ENCODE measurements at regions not wholly inside any gene's neighbourhood (a gene's known extent, or its start where the extent isn't known, plus 50 kb on each side); places are given as distances from the start of the nearest gene placed in this dataset.
"Not testable (repeated sequence)": the region's sequence is repeated elsewhere in the genome, so short reads cannot be mapped to it uniquely, and the experiment has no call there.

- no peak overlapping the region for H3K27ac ChIP-seq
- POLR2A ChIA-PET (ENCODE audit: low non-redundant PET), result no interaction called here
- TF ChIP-seq CTCF (conservative IDR thresholded peaks at IDR 0.05; ENCODE audit: low read depth), result no peak
- no peak for DNase-seq (ENCODE audit: low spot score)
- CTCF ChIA-PET, result interaction anchor here (0.7 kb wide), 1 partner anchor 364 kb away, joined by 3 read pairs; no protein-coding TSS in a partner anchor
These were observed 285.6 kb downstream of the RASEF start for GRCh38 chr9:82777366-82777765.

- DNase-seq (ENCODE audit: low spot score); POLR2A ChIA-PET (ENCODE audit: low non-redundant PET); H3K27ac ChIP-seq; CTCF ChIA-PET: not testable (repeated sequence)
These were observed 284.0 kb downstream of the RASEF start for GRCh38 chr9:82778923-82779322.

GRCh38 chr9:82780017-82780416 lies 282.9 kb downstream of the RASEF start:
- TF ChIP-seq CTCF (conservative IDR thresholded peaks at IDR 0.05; ENCODE audit: low read depth), result no peak
- DNase-seq (ENCODE audit: low spot score), result no peak
- H3K27ac ChIP-seq, result no peak overlapping the region
- ChIA-PET POLR2A (ENCODE audit: low non-redundant PET) (no interaction called here), CTCF (interaction anchor here (0.6 kb wide), 1 partner anchor 22 kb away, joined by 5 read pairs; no protein-coding TSS in a partner anchor)

GRCh38 chr9:82781921-82782392 lies 281.0 kb downstream of the RASEF start:
- TF ChIP-seq CTCF (conservative IDR thresholded peaks at IDR 0.05; ENCODE audit: low read depth), result no peak
- no peak for DNase-seq (ENCODE audit: low spot score)
- ChIA-PET POLR2A (ENCODE audit: low non-redundant PET) (no interaction called here), CTCF (no interaction called here)
- no peak overlapping the region for H3K27ac ChIP-seq

- no peak overlapping the region for H3K27ac ChIP-seq
- ChIA-PET POLR2A (ENCODE audit: low non-redundant PET) (no interaction called here), CTCF (no interaction called here)
- TF ChIP-seq CTCF (conservative IDR thresholded peaks at IDR 0.05; ENCODE audit: low read depth), result no peak
- no peak for DNase-seq (ENCODE audit: low spot score)
These were observed 279.9 kb downstream of the RASEF start for GRCh38 chr9:82783045-82783444.

GRCh38 chr9:82784589-82784988 lies 278.4 kb downstream of the RASEF start:
- no peak for TF ChIP-seq CTCF (conservative IDR thresholded peaks at IDR 0.05; ENCODE audit: low read depth)
- DNase-seq (ENCODE audit: low spot score), result no peak
- no peak overlapping the region for H3K27ac ChIP-seq
- ChIA-PET POLR2A (ENCODE audit: low non-redundant PET) (no interaction called here), CTCF (interaction anchor here (0.5 kb wide), 1 partner anchor 906 kb away, joined by 4 read pairs; no protein-coding TSS in a partner anchor)

GRCh38 chr9:82789155-82789824 lies 273.7 kb downstream of the RASEF start:
- DNase-seq (ENCODE audit: low spot score), result no peak
- ChIA-PET POLR2A (ENCODE audit: low non-redundant PET) (no interaction called here), CTCF (interaction anchor here (0.7 kb wide), 1 partner anchor 22 kb away, joined by 3 read pairs; no protein-coding TSS in a partner anchor)

More at GRCh38 chr9:82789155-82789824, 273.7 kb downstream of the RASEF start:
- no peak overlapping the region for H3K27ac ChIP-seq
- no peak for TF ChIP-seq CTCF (conservative IDR thresholded peaks at IDR 0.05; ENCODE audit: low read depth)

Measured in RWPE1 (cell line).